GM23338 (cell line): ENCODE measurements at regions not wholly inside any gene's neighbourhood (a gene's known extent, or its start where the extent isn't known, plus 50 kb on each side); places are given as distances from the start of the nearest gene placed in this dataset.

Experiments
- ATAC-seq: fragments of 200-7000 bp; cut with Tn5 transposase; 3 replicates; pipeline ENCODE4 v1.9.1; 2020
- DNase-seq: peaks from one replicate; pipeline ENCODE4 v3.0.0-alpha.2; 2015; ENCODE audit warnings: low spot score
- H2AFZ ChIP-seq: fragments of 200-600 bp; sonication (generic); 2 replicates; pipeline ENCODE4 v1.8.0; 2016; ENCODE audit warnings: antibody characterized with exemption, mild to moderate bottlenecking, moderate library complexity
- H3F3A ChIP-seq: fragments of 200-600 bp; sonication (generic); replicated peaks from 2 replicates; pipeline ENCODE4 v1.8.0; 2017; ENCODE audit warnings: antibody characterized with exemption, mixed run types, low read depth
- H3K27ac ChIP-seq: fragments of 200-600 bp; sonication (generic); 2 replicates; pipeline ENCODE4 v1.6.1; 2016; ENCODE audit warnings: low read depth
- H3K27me3 ChIP-seq: fragments of 200-600 bp; sonication (generic); 2 replicates; pipeline ENCODE4 v1.8.0; 2016; ENCODE audit warnings: mild to moderate bottlenecking, mixed run types, moderate library complexity; ENCODE audit not compliant: insufficient read depth
- H3K36me3 ChIP-seq: fragments of 200-600 bp; sonication (generic); 2 replicates; pipeline ENCODE4 v1.8.0; 2016; ENCODE audit warnings: mild to moderate bottlenecking; ENCODE audit not compliant: insufficient read depth
- H3K4me1 ChIP-seq: fragments of 200-600 bp; sonication (generic); 2 replicates; pipeline ENCODE4 v1.8.0; 2016; ENCODE audit warnings: mild to moderate bottlenecking, moderate library complexity; ENCODE audit not compliant: insufficient read depth
- H3K4me2 ChIP-seq: fragments of 200-600 bp; sonication (generic); 2 replicates; pipeline ENCODE4 v1.7.1; 2017; ENCODE audit warnings: mixed run types
- H3K4me3 ChIP-seq: fragments of 200-600 bp; sonication (generic); 2 replicates; pipeline ENCODE4 v1.6.1; 2016; ENCODE audit warnings: mixed run types
- H3K79me2 ChIP-seq: fragments of 200-600 bp; sonication (generic); replicated peaks from 2 replicates; pipeline ENCODE4 v1.8.0; 2017; ENCODE audit warnings: mild to moderate bottlenecking; ENCODE audit not compliant: insufficient read depth
- H3K9me2 ChIP-seq: fragments of 200-600 bp; sonication (generic); 2 replicates; pipeline ENCODE4 v1.8.0; 2017; ENCODE audit not compliant: insufficient read depth
- H4K20me1 ChIP-seq: fragments of 200-600 bp; sonication (generic); replicated peaks from 2 replicates; pipeline ENCODE4 v1.8.0; 2017; ENCODE audit warnings: mild to moderate bottlenecking; ENCODE audit not compliant: insufficient read depth
- H3K27ac Mint-ChIP-seq: 2 replicates; pipeline ENCODE4 v1.8.0; 2020; ENCODE audit warnings: inconsistent platforms, mild to moderate bottlenecking, moderate library complexity, mixed read lengths
- H3K27me3 Mint-ChIP-seq: 3 replicates; pipeline ENCODE4 v1.8.0; 2022; ENCODE audit warnings: low read depth, mild to moderate bottlenecking, moderate library complexity, mixed read lengths, inconsistent platforms; ENCODE audit not compliant: insufficient read depth, poor library complexity
- H3K36me3 Mint-ChIP-seq: 3 replicates; pipeline ENCODE4 v1.8.0; 2021; ENCODE audit warnings: low read depth, mild to moderate bottlenecking, inconsistent platforms, moderate library complexity, mixed read lengths
- H3K4me1 Mint-ChIP-seq: 3 replicates; pipeline ENCODE4 v1.8.0; 2020; ENCODE audit warnings: mild to moderate bottlenecking, inconsistent platforms, mixed read lengths
- H3K4me3 Mint-ChIP-seq: 3 replicates; pipeline ENCODE4 v1.8.0; 2021; ENCODE audit warnings: moderate library complexity, mild to moderate bottlenecking, inconsistent platforms, mixed read lengths
- H3K9me3 Mint-ChIP-seq: 3 replicates; pipeline ENCODE4 v1.8.0; 2020; ENCODE audit warnings: moderate library complexity, mild to moderate bottlenecking, inconsistent platforms, mixed read lengths
- CREB1 ChIP-seq: fragments of 250-450 bp; sonication (Bioruptor Pico); IDR thresholded peaks from 2 replicates; pipeline ENCODE4 v1.5.0; 2020; ENCODE audit warnings: low read depth, mild to moderate bottlenecking, moderate library complexity
- CTCF ChIP-seq, 2 experiments: fragments of 200-600 bp in 1 of 2; sonication (generic) in 1 of 2; conservative IDR thresholded peaks; 2 replicates each; pipeline versions ENCODE4 v1.5.1 to v1.6.1; 2016 to 2017; ENCODE audit warnings: antibody characterized with exemption in 2 of 2, low read depth in 2 of 2, mild to moderate bottlenecking in 2 of 2, moderate library complexity in 1 of 2
- EZH2 ChIP-seq: fragments of 200-600 bp; sonication (generic); IDR thresholded peaks from one replicate; pipeline ENCODE4 v1.8.0; 2017; ENCODE audit warnings: antibody characterized with exemption, mild to moderate bottlenecking, low read depth; ENCODE audit not compliant: unreplicated experiment
- JUNB ChIP-seq: IDR thresholded peaks from one replicate; pipeline ENCODE4 v1.6.1; 2016; ENCODE audit warnings: antibody characterized with exemption; ENCODE audit not compliant: unreplicated experiment
- REST ChIP-seq: IDR thresholded peaks from one replicate; pipeline ENCODE4 v1.6.1; 2018; ENCODE audit warnings: antibody characterized with exemption; ENCODE audit not compliant: unreplicated experiment
- ZNF114 ChIP-seq: fragments of 250-450 bp; sonication (Bioruptor Pico); IDR thresholded peaks from 2 replicates; pipeline ENCODE4 v1.5.0; 2020; ENCODE audit warnings: mild to moderate bottlenecking, moderate library complexity
- ZNF462 ChIP-seq: fragments of 250-450 bp; sonication (Bioruptor Pico); IDR thresholded peaks from 2 replicates; pipeline ENCODE4 v1.5.0; 2020; ENCODE audit warnings: mild to moderate bottlenecking, moderate library complexity

GRCh38 chr10:128687408-128687807, 561.2 kb upstream of the MKI67 start:
- H4K20me1 ChIP-seq = no peaks in the 10 kb centered on the region
- Mint-ChIP-seq H3K4me3 (no peak overlapping the region), H3K9me3 (no peaks in the 10 kb centered on the region), H3K4me1 (peaks cover 13% of the 10 kb centered on the region), H3K27me3 (peaks cover 6% of the 10 kb centered on the region), H3K27ac (no peak overlapping the region), H3K36me3 (no peaks in the 10 kb centered on the region)
- H2AFZ ChIP-seq = no peak overlapping the region
- no peak overlapping the region for H3K4me2 ChIP-seq
- no peaks in the 10 kb centered on the region for H3F3A ChIP-seq
- no peaks in the 10 kb centered on the region for H3K36me3 ChIP-seq
- no peak overlapping the region for H3K4me3 ChIP-seq
- ATAC-seq (no peak), DNase-seq (no peak)
- H3K27ac ChIP-seq = no peak overlapping the region
- TF ChIP-seq CTCF (conservative IDR thresholded peaks at IDR 0.05; ENCODE audit: low read depth in 2 of 2) (no peak), REST (no peak), ZNF114 (no peak), EZH2 (no peak), CREB1 (no peak), ZNF462 (CRISPR knock-in tag) (no peak), JUNB (no peak)
- H3K4me1 ChIP-seq = no peaks in the 10 kb centered on the region
- no peaks in the 10 kb centered on the region for H3K27me3 ChIP-seq
- no peaks in the 10 kb centered on the region for H3K9me2 ChIP-seq
- no peaks in the 10 kb centered on the region for H3K79me2 ChIP-seq
